ENCODE measurements at regions not wholly inside any gene's neighbourhood (a gene's known extent, or its start where the extent isn't known, plus 50 kb on each side); places are given as distances from the start of the nearest gene placed in this dataset.

- no peak for TF ChIP-seq POLR2A (IDR thresholded peaks at IDR 0.05; ENCODE audit: low read length)
- TF ChIP-seq GATA1 (IDR thresholded peaks at IDR 0.05; ENCODE audit: low read depth, low read length) = no peak
Observed at GRCh38 chr4:58209551-58209950, 1099.4 kb upstream of the IGFBP7 start.
